HepG2 (cell line): ENCODE measurements at regions not wholly inside any gene's neighbourhood (a gene's known extent, or its start where the extent isn't known, plus 50 kb on each side); places are given as distances from the start of the nearest gene placed in this dataset.

ENCODE experiments used
- ATAC-seq: fragments of 200-7000 bp; cut with Tn5 transposase; 3 replicates; pipeline ENCODE4 v1.9.1; 2020; ENCODE audit warnings: mild to moderate bottlenecking, moderate library complexity
- BruUV-seq: library from RNA; stranded (reverse); fragments of 400-500 nt; replicated peaks from 2 replicates; lab custom pipeline; 2021; lab: Mats Ljungman, UMichigan
- CTCF ChIA-PET: fragments of 300-600 bp; formaldehyde crosslinking; extraction: SDS; loops from one replicate; lab custom pipeline; 2021; ENCODE audit warnings: low total read pairs, inconsistent platforms, low intra/inter-chr PET ratio; lab: Yijun Ruan, JAX
- POLR2A ChIA-PET: fragments of 350-600 bp; sonication (Branson Sonifier 250); formaldehyde crosslinking; loops from one replicate; lab custom pipeline; 2020; ENCODE audit warnings: antibody characterized with exemption, inconsistent platforms; lab: Yijun Ruan, JAX
- DNase-seq: peaks from one replicate; pipeline ENCODE4 v3.0.0-alpha.2; 2015; ENCODE audit warnings: low spot score
- FAIRE-seq: peaks from 3 replicates; lab custom pipeline; 2011; peaks lifted over from hg19 to GRCh38; lab: Jason Lieb, UNC
- H2AFZ ChIP-seq: one replicate; pipeline ENCODE4 v1.6.1; 2011; ENCODE audit warnings: low read length, inconsistent platforms
- H3K27ac ChIP-seq: fragments of 300-600 bp; 3 replicates; pipeline ENCODE4 v1.8.0; 2011; ENCODE audit warnings: mixed run types, mild to moderate bottlenecking, mixed read lengths, low read length, inconsistent platforms; ENCODE audit not compliant: insufficient read depth; ENCODE audit errors: extremely low read length
- H3K27me3 ChIP-seq, 2 experiments: fragments of 200-600 bp in 1 of 2; 2 replicates in 1 of 2; 3 replicates in 1 of 2; pipeline versions ENCODE4 v1.6.0 to v1.8.0; 2011; ENCODE audit warnings: low read length in 2 of 2, mild to moderate bottlenecking in 2 of 2, moderate library complexity in 2 of 2, inconsistent platforms in 1 of 2; ENCODE audit not compliant: insufficient read depth in 2 of 2, control insufficient read depth in 1 of 2
- H3K36me3 ChIP-seq, 2 experiments: fragments of 200-600 bp in 1 of 2; replicated peaks in 1 of 2; 2 replicates in 1 of 2; 3 replicates in 1 of 2; pipeline versions ENCODE4 v1.5.1 to v1.8.0; 2011; ENCODE audit warnings: low read length in 2 of 2, inconsistent platforms in 1 of 2; ENCODE audit not compliant: insufficient read depth in 2 of 2, control insufficient read depth in 1 of 2
- H3K4me1 ChIP-seq: 2 replicates; pipeline ENCODE4 v1.5.1; 2012; ENCODE audit warnings: low read length, inconsistent platforms; ENCODE audit not compliant: insufficient read depth
- H3K4me2 ChIP-seq: 2 replicates; pipeline ENCODE4 v1.6.0; 2011; ENCODE audit warnings: low read depth, low read length, inconsistent platforms
- H3K4me3 ChIP-seq, 3 experiments: fragments of 200-600 bp in 1 of 3; sonication (generic), shearing (Covaris generic) in 1 of 3; replicated peaks in 1 of 3; 2 replicates each; pipeline ENCODE4 v1.5.1; 2011 to 2016; ENCODE audit warnings: low read length in 3 of 3, inconsistent platforms in 2 of 3, low read depth in 2 of 3, mild to moderate bottlenecking in 2 of 3, control low read depth in 1 of 3, mixed read lengths in 1 of 3; ENCODE audit not compliant: insufficient read depth in 1 of 3
- H3K79me2 ChIP-seq: one replicate; pipeline ENCODE4 v1.6.1; 2011; ENCODE audit warnings: low read length, inconsistent platforms; ENCODE audit not compliant: insufficient read depth
- H3K9ac ChIP-seq: 2 replicates; pipeline ENCODE4 v1.6.0; 2011; ENCODE audit warnings: mild to moderate bottlenecking, low read depth, low read length, inconsistent platforms; ENCODE audit not compliant: insufficient read depth
- H3K9me3 ChIP-seq: 2 replicates; pipeline ENCODE4 v1.5.1; 2012; ENCODE audit warnings: mild to moderate bottlenecking, low read length
- H4K20me1 ChIP-seq: 2 replicates; pipeline ENCODE4 v1.6.0; 2011; ENCODE audit warnings: inconsistent platforms, mild to moderate bottlenecking, low read length, moderate library complexity; ENCODE audit not compliant: insufficient read depth
- ATF6 ChIP-seq: sonication (generic); formaldehyde crosslinking; conservative IDR thresholded peaks from 2 replicates; pipeline ENCODE4 v1.4.0; 2020; ENCODE audit warnings: missing genetic modification reagents
- EED ChIP-seq: sonication (generic); formaldehyde crosslinking; IDR thresholded peaks from 2 replicates; pipeline ENCODE4 v1.5.0; 2020; ENCODE audit warnings: mild to moderate bottlenecking, missing genetic modification reagents
- IKZF1 ChIP-seq: fragments of 450-650 bp; IDR thresholded peaks from 2 replicates; pipeline ENCODE4 v1.7.1; 2016
- JUN ChIP-seq: sonication (generic); formaldehyde crosslinking; IDR thresholded peaks from 2 replicates; pipeline ENCODE4 v1.4.0; 2020; ENCODE audit warnings: mild to moderate bottlenecking, missing genetic modification reagents
- SIN3A ChIP-seq: IDR thresholded peaks from 2 replicates; pipeline ENCODE4 v1.6.1; 2011; ENCODE audit warnings: low read depth, mild to moderate bottlenecking, control low read depth, low read length, borderline replicate concordance
- ZFP41 ChIP-seq: sonication (generic); formaldehyde crosslinking; IDR thresholded peaks from 2 replicates; pipeline ENCODE4 v1.4.0; 2020; ENCODE audit warnings: mild to moderate bottlenecking, missing genetic modification reagents, borderline replicate concordance
- ZFP91 ChIP-seq: sonication (generic); formaldehyde crosslinking; IDR thresholded peaks from 2 replicates; pipeline ENCODE4 v1.9.0; 2022; ENCODE audit warnings: missing genetic modification reagents, mild to moderate bottlenecking, borderline replicate concordance
- ZNF460 ChIP-seq: sonication (generic); formaldehyde crosslinking; IDR thresholded peaks from 2 replicates; pipeline ENCODE4 v1.5.1; 2020; ENCODE audit warnings: missing genetic modification reagents, mild to moderate bottlenecking, borderline replicate concordance
- ZNF546 ChIP-seq: sonication (generic); formaldehyde crosslinking; conservative IDR thresholded peaks from 2 replicates; pipeline ENCODE4 v1.8.1; 2023; ENCODE audit warnings: mild to moderate bottlenecking, missing genetic modification reagents
- ZNF616 ChIP-seq: sonication (generic); formaldehyde crosslinking; IDR thresholded peaks from 2 replicates; pipeline ENCODE4 v1.5.0; 2020; ENCODE audit warnings: low read depth, mild to moderate bottlenecking, missing genetic modification reagents
- WGBS: methylation state at CpG from one replicate; pipeline ENCODE4 v1.1.6; 2017; ENCODE audit warnings: low lambda C conversion rate; 5-methylcytosine and 5-hydroxymethylcytosine counted together
- in situ Hi-C: cut with HindIII; loops from 2 replicates; pipeline ENCODE4 v1.10.0; 2017; ENCODE audit warnings: low pct_unique_long_range_greater_than_20kb; ENCODE audit not compliant: extremely low pct_ligation_motif_present
- intact Hi-C: fragments of 100-400 bp; cut with micrococcal nuclease; formaldehyde crosslinking; loops from one replicate; pipeline ENCODE4 v1.10.0; 2022; ENCODE audit not compliant: unreplicated experiment
- TF ChIP-seq, protein P1 (sequence below): fragments of 450-650 bp; IDR thresholded peaks from 2 replicates; pipeline ENCODE4 v1.6.1; 2017
- TF ChIP-seq, protein P2 (sequence below): sonication (generic); formaldehyde crosslinking; IDR thresholded peaks from 2 replicates; pipeline ENCODE4 v1.4.0; 2020; ENCODE audit warnings: missing genetic modification reagents

DNA sequence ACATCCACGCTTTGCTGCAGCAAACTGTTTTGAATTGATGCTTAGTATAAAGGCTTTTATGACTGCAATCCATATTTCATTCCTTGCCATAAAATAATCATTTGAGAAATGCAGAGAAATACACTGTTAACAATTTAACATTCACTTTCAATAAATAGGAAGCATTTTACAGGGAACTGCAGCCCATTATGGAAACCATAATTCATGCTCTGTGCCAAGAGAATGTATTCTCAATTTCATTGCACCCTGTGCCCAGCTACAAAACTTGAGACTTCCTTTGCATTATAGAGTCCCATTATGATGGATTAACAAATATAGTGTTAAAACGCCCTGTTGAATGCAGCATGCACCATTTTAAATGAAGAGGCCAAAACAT is 134.0 kb downstream of the MED10 start (continued):
- TF ChIP-seq, protein P1, sequence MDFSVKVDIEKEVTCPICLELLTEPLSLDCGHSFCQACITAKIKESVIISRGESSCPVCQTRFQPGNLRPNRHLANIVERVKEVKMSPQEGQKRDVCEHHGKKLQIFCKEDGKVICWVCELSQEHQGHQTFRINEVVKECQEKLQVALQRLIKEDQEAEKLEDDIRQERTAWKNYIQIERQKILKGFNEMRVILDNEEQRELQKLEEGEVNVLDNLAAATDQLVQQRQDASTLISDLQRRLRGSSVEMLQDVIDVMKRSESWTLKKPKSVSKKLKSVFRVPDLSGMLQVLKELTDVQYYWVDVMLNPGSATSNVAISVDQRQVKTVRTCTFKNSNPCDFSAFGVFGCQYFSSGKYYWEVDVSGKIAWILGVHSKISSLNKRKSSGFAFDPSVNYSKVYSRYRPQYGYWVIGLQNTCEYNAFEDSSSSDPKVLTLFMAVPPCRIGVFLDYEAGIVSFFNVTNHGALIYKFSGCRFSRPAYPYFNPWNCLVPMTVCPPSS = no peak
- no peak for TF ChIP-seq JUN (CRISPR knock-in tag)
- TF ChIP-seq IKZF1 = no peak
- no peak for TF ChIP-seq ZNF546 (CRISPR knock-in tag)
- TF ChIP-seq ZFP41 (CRISPR knock-in tag) = no peak
- no peak for TF ChIP-seq ZNF616 (CRISPR knock-in tag)
- no peak for TF ChIP-seq EED
- TF ChIP-seq ZFP91 (CRISPR knock-in tag) = no peak

GRCh38 chr5:6243706-6244338 is 134.5 kb downstream of the MED10 start:
- in situ Hi-C loops (no loop called here), intact Hi-C loops (no loop called here)
- CTCF ChIA-PET = no interaction called here
- no peaks in the 10 kb centered on the region for H3K36me3 ChIP-seq
- H3K27me3 ChIP-seq = no peaks in the 10 kb centered on the region; a peak in 1 of 5 replicates
- no peaks in the 10 kb centered on the region for H3K9me3 ChIP-seq
- H3K4me2 ChIP-seq = no peak overlapping the region
- no peak overlapping the region for H3K4me3 ChIP-seq
- WGBS = 0% methylated on average over 4 of the region's 5 CpGs
- H3K9ac ChIP-seq = no peak overlapping the region
- POLR2A ChIA-PET = no interaction called here
- H2AFZ ChIP-seq = no peak overlapping the region
- H3K27ac ChIP-seq = no peak overlapping the region
- TF ChIP-seq SIN3A (no peak), ATF6 (CRISPR knock-in tag) (no peak), ZNF460 (no peak)
- TF ChIP-seq, protein P2, sequence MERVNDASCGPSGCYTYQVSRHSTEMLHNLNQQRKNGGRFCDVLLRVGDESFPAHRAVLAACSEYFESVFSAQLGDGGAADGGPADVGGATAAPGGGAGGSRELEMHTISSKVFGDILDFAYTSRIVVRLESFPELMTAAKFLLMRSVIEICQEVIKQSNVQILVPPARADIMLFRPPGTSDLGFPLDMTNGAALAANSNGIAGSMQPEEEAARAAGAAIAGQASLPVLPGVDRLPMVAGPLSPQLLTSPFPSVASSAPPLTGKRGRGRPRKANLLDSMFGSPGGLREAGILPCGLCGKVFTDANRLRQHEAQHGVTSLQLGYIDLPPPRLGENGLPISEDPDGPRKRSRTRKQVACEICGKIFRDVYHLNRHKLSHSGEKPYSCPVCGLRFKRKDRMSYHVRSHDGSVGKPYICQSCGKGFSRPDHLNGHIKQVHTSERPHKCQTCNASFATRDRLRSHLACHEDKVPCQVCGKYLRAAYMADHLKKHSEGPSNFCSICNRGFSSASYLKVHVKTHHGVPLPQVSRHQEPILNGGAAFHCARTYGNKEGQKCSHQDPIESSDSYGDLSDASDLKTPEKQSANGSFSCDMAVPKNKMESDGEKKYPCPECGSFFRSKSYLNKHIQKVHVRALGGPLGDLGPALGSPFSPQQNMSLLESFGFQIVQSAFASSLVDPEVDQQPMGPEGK (CRISPR knock-in tag) = no peak
- no peaks in the 10 kb centered on the region for H3K79me2 ChIP-seq
- ATAC-seq (no peak), DNase-seq (no peak), FAIRE-seq (no peak)
- H3K4me1 ChIP-seq = no peaks in the 10 kb centered on the region
- no peaks in the 10 kb centered on the region for H4K20me1 ChIP-seq
- no TSS peak for BruUV-seq
